ENCODE measurements at regions not wholly inside any gene's neighbourhood (a gene's known extent, or its start where the extent isn't known, plus 50 kb on each side); places are given as distances from the start of the nearest gene placed in this dataset.

- TF ChIP-seq POLR2AphosphoS5 (IDR thresholded peaks at IDR 0.05; ENCODE audit: low read depth, low read length) (no peak), TCF7L2 (IDR thresholded peaks at IDR 0.05; ENCODE audit: low read depth, low read length) (no peak)
These were observed 134.5 kb upstream of the SMLR1 start for GRCh38 chr6:130692659-130693058.
